A549 (cell line): ENCODE measurements at regions not wholly inside any gene's neighbourhood (a gene's known extent, or its start where the extent isn't known, plus 50 kb on each side); places are given as distances from the start of the nearest gene placed in this dataset.

Source experiments
- ATAC-seq, 2 experiments: fragments of 200-7000 bp in 1 of 2; fragments of >200 bp in 1 of 2; cut with Nextera tagmentation in 1 of 2; cut with Tn5 transposase in 1 of 2; 3 replicates each; pipeline versions ENCODE4 v1.8.0 to v1.9.1; 2018 to 2020; ENCODE audit warnings: mild to moderate bottlenecking in 1 of 2, moderate library complexity in 1 of 2
- CTCF ChIA-PET: fragments of 300-600 bp; sonication (Branson Sonifier 250); formaldehyde crosslinking; extraction: SDS; loops from one replicate; lab custom pipeline; 2021; ENCODE audit warnings: antibody characterized with exemption, inconsistent platforms; lab: Yijun Ruan, JAX
- POLR2A ChIA-PET: fragments of 350-600 bp; formaldehyde crosslinking; extraction: SDS; loops from one replicate; lab custom pipeline; 2021; ENCODE audit warnings: antibody characterized with exemption, inconsistent platforms; lab: Yijun Ruan, JAX
- DNase-seq, 2 experiments: peaks; one replicate each; pipeline versions ENCODE4 v3.0.0 to v3.0.0-alpha.2; 2011 to 2016; ENCODE audit warnings: low read depth in 1 of 2, low spot score in 1 of 2
- FAIRE-seq: peaks from 2 replicates; lab custom pipeline; 2011; peaks lifted over from hg19 to GRCh38; lab: Jason Lieb, UNC
- H3K27ac ChIP-seq, 2 experiments: fragments of >200 bp; sonication (Bioruptor Twin); formaldehyde crosslinking; 3 replicates each; pipeline ENCODE4 v1.5.1; 2016 to 2017
- H3K4me1 ChIP-seq: fragments of >200 bp; sonication (Bioruptor Twin); formaldehyde crosslinking; 3 replicates; pipeline ENCODE4 v1.6.1; 2016
- H3K4me2 ChIP-seq: fragments of >200 bp; sonication (Bioruptor Twin); formaldehyde crosslinking; 3 replicates; pipeline ENCODE4 v1.6.1; 2016
- H3K4me3 ChIP-seq: fragments of >200 bp; sonication (Bioruptor Twin); formaldehyde crosslinking; 3 replicates; pipeline ENCODE4 v1.5.1; 2016
- H3K9me3 ChIP-seq: fragments of >200 bp; sonication (Bioruptor Twin); formaldehyde crosslinking; 3 replicates; pipeline ENCODE4 v1.6.1; 2016
- CBX8 ChIP-seq: fragments of 200-600 bp; sonication (generic); IDR thresholded peaks from 2 replicates; pipeline ENCODE4 v1.6.1; 2016
- EHF ChIP-seq: fragments of 250-450 bp; sonication (Bioruptor Pico); IDR thresholded peaks from 2 replicates; pipeline ENCODE4 v1.5.0; 2020; ENCODE audit warnings: mild to moderate bottlenecking
- FOSB ChIP-seq: fragments of 250-450 bp; sonication (Bioruptor Pico); IDR thresholded peaks from 2 replicates; pipeline ENCODE4 v1.5.0; 2020; ENCODE audit warnings: mild to moderate bottlenecking, moderate library complexity
- FOXS1 ChIP-seq: fragments of 250-450 bp; sonication (Bioruptor Pico); IDR thresholded peaks from 2 replicates; pipeline ENCODE4 v1.5.0; 2020; ENCODE audit warnings: mild to moderate bottlenecking, moderate library complexity
- HDAC2 ChIP-seq: fragments of 200-600 bp; sonication (generic); IDR thresholded peaks from 2 replicates; pipeline ENCODE4 v1.6.1; 2016
- HOXB13 ChIP-seq: fragments of 250-450 bp; sonication (Bioruptor Pico); IDR thresholded peaks from 2 replicates; pipeline ENCODE4 v1.5.0; 2020; ENCODE audit warnings: low read depth, mild to moderate bottlenecking, moderate library complexity
- HOXB5 ChIP-seq: fragments of 250-450 bp; sonication (Bioruptor Pico); IDR thresholded peaks from 2 replicates; pipeline ENCODE4 v1.5.0; 2020; ENCODE audit warnings: mild to moderate bottlenecking, moderate library complexity
- JUN ChIP-seq, 2 experiments: fragments of >200 bp; sonication (Bioruptor Twin); formaldehyde crosslinking; IDR thresholded peaks; 2 replicates in 1 of 2; 3 replicates in 1 of 2; pipeline ENCODE4 v1.6.1; 2016 to 2017
- JUNB ChIP-seq: fragments of >200 bp; sonication (Bioruptor Twin); formaldehyde crosslinking; IDR thresholded peaks from 2 replicates; pipeline ENCODE4 v1.6.1; 2016
- KDM1A ChIP-seq: fragments of 200-600 bp; sonication (generic); IDR thresholded peaks from 2 replicates; pipeline ENCODE4 v1.6.1; 2016; ENCODE audit warnings: low read depth, mild to moderate bottlenecking
- MYC ChIP-seq: IDR thresholded peaks from 2 replicates; pipeline ENCODE4 v1.6.1; 2012; ENCODE audit warnings: mild to moderate bottlenecking, inconsistent platforms, low read length, improper control_type of control experiment, borderline replicate concordance
- NFE2L2 ChIP-seq: fragments of 150-350 bp; conservative IDR thresholded peaks from 2 replicates; pipeline ENCODE4 v1.6.1; 2014; ENCODE audit warnings: low read length
- NR3C1 ChIP-seq: fragments of >200 bp; sonication (Bioruptor Twin); formaldehyde crosslinking; IDR thresholded peaks from 3 replicates; pipeline ENCODE4 v1.6.1; 2017
- POLR2A ChIP-seq: IDR thresholded peaks from 2 replicates; pipeline ENCODE4 v1.6.1; 2012; ENCODE audit warnings: mild to moderate bottlenecking, low read length
- POLR2AphosphoS2 ChIP-seq: conservative IDR thresholded peaks from 2 replicates; pipeline ENCODE4 v1.6.1; 2012; ENCODE audit warnings: low read length, improper control_type of control experiment, inconsistent platforms
- RAD21 ChIP-seq, 2 experiments: fragments of >200 bp in 1 of 2; sonication (Bioruptor Twin) in 1 of 2; formaldehyde crosslinking in 1 of 2; IDR thresholded peaks in 1 of 2; conservative IDR thresholded peaks in 1 of 2; 2 replicates in 1 of 2; 3 replicates in 1 of 2; pipeline ENCODE4 v1.6.1; 2012 to 2018; ENCODE audit warnings: inconsistent platforms in 1 of 2
- RARB ChIP-seq: fragments of 250-450 bp; sonication (Bioruptor Pico); IDR thresholded peaks from 2 replicates; pipeline ENCODE4 v1.8.0; 2021; ENCODE audit warnings: mild to moderate bottlenecking, moderate library complexity
- RCOR1 ChIP-seq: fragments of 150-350 bp; IDR thresholded peaks from 2 replicates; pipeline ENCODE4 v1.6.1; 2014; ENCODE audit warnings: antibody characterized with exemption, low read length, low read depth
- RFX5 ChIP-seq: fragments of 450-650 bp; IDR thresholded peaks from 2 replicates; pipeline ENCODE4 v1.7.1; 2014; ENCODE audit warnings: antibody characterized with exemption, mild to moderate bottlenecking, moderate library complexity
- SMC3 ChIP-seq: fragments of >200 bp; sonication (Bioruptor Twin); formaldehyde crosslinking; IDR thresholded peaks from 3 replicates; pipeline ENCODE4 v1.6.1; 2018; ENCODE audit warnings: inconsistent platforms
- TP53 ChIP-seq: fragments of 250-450 bp; sonication (Bioruptor Pico); IDR thresholded peaks from 2 replicates; pipeline ENCODE4 v1.5.0; 2021; ENCODE audit warnings: mild to moderate bottlenecking, moderate library complexity
- ZSCAN20 ChIP-seq: fragments of 250-450 bp; sonication (Bioruptor Pico); IDR thresholded peaks from 2 replicates; pipeline ENCODE4 v1.8.0; 2022; ENCODE audit warnings: mild to moderate bottlenecking, moderate library complexity
- WGBS: methylation state at CpG from one replicate; pipeline ENCODE4 v1.1.6; 2017; ENCODE audit errors: missing lambda C conversion rate; 5-methylcytosine and 5-hydroxymethylcytosine counted together
- TF ChIP-seq, protein P1 (sequence below): fragments of 200-600 bp; sonication (generic); IDR thresholded peaks from 2 replicates; pipeline ENCODE4 v1.6.1; 2016; ENCODE audit warnings: antibody characterized with exemption, mild to moderate bottlenecking, moderate library complexity
- TF ChIP-seq, protein P2 (sequence below): IDR thresholded peaks from 2 replicates; pipeline ENCODE4 v1.6.1; 2012
- TF ChIP-seq, protein P3 (sequence below): fragments of 250-450 bp; sonication (Bioruptor Pico); IDR thresholded peaks from 2 replicates; pipeline ENCODE4 v1.5.0; 2021; ENCODE audit warnings: mild to moderate bottlenecking, moderate library complexity, borderline replicate concordance
- TF ChIP-seq, protein P4 (sequence below): fragments of 150-350 bp; IDR thresholded peaks from 2 replicates; pipeline ENCODE4 v1.6.1; 2014; ENCODE audit warnings: low read depth, mild to moderate bottlenecking, low read length
- TF ChIP-seq, protein P5 (sequence below): fragments of >200 bp; sonication (Bioruptor Twin); formaldehyde crosslinking; IDR thresholded peaks from 3 replicates; pipeline ENCODE4 v1.6.1; 2016

DNA sequence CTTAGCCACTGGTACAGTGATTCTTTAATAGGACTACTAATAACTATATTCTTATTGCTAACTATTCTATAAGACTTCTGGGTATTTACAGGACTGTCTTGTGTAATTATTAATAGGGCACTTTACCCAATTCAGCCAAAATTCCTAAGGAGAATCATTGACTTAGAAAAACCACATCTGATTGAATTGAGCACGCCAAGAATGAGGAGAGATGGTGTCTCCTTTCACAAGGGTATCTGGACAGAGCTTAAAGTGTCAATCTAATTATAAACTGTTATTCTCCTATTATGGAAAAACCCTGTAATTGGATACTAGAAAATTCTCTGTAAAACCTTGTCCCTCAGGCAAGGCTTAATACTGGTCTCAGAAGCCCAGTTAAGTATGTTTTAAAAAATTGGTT, 111.1 kb upstream of the TLL1 start:
- DNase-seq (no peak), ATAC-seq (no peak), FAIRE-seq (no peak)
- CTCF ChIA-PET, result no interaction called here
- no peak overlapping the region for H3K4me2 ChIP-seq
- 0% methylated on average over 1 of the region's 1 CpG for WGBS
- TF ChIP-seq RCOR1 (no peak), POLR2AphosphoS2 (no peak), TP53 (CRISPR knock-in tag) (no peak), HDAC2 (no peak), HOXB5 (CRISPR knock-in tag) (no peak), SMC3 (no peak), MYC (no peak), EHF (no peak), JUNB (no peak), RAD21 (conservative IDR thresholded peaks at IDR 0.05 in 1 of 2, IDR thresholded peaks at IDR 0.05 in 1 of 2) (no peak), KDM1A (no peak), ZSCAN20 (no peak), NR3C1 (no peak), CBX8 (no peak)
- TF ChIP-seq, protein P1, sequence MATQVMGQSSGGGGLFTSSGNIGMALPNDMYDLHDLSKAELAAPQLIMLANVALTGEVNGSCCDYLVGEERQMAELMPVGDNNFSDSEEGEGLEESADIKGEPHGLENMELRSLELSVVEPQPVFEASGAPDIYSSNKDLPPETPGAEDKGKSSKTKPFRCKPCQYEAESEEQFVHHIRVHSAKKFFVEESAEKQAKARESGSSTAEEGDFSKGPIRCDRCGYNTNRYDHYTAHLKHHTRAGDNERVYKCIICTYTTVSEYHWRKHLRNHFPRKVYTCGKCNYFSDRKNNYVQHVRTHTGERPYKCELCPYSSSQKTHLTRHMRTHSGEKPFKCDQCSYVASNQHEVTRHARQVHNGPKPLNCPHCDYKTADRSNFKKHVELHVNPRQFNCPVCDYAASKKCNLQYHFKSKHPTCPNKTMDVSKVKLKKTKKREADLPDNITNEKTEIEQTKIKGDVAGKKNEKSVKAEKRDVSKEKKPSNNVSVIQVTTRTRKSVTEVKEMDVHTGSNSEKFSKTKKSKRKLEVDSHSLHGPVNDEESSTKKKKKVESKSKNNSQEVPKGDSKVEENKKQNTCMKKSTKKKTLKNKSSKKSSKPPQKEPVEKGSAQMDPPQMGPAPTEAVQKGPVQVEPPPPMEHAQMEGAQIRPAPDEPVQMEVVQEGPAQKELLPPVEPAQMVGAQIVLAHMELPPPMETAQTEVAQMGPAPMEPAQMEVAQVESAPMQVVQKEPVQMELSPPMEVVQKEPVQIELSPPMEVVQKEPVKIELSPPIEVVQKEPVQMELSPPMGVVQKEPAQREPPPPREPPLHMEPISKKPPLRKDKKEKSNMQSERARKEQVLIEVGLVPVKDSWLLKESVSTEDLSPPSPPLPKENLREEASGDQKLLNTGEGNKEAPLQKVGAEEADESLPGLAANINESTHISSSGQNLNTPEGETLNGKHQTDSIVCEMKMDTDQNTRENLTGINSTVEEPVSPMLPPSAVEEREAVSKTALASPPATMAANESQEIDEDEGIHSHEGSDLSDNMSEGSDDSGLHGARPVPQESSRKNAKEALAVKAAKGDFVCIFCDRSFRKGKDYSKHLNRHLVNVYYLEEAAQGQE, result no peak
- TF ChIP-seq, protein P2, sequence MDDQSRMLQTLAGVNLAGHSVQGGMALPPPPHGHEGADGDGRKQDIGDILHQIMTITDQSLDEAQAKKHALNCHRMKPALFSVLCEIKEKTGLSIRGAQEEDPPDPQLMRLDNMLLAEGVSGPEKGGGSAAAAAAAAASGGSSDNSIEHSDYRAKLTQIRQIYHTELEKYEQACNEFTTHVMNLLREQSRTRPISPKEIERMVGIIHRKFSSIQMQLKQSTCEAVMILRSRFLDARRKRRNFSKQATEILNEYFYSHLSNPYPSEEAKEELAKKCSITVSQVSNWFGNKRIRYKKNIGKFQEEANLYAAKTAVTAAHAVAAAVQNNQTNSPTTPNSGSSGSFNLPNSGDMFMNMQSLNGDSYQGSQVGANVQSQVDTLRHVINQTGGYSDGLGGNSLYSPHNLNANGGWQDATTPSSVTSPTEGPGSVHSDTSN, result no peak
- TF ChIP-seq, protein P3, sequence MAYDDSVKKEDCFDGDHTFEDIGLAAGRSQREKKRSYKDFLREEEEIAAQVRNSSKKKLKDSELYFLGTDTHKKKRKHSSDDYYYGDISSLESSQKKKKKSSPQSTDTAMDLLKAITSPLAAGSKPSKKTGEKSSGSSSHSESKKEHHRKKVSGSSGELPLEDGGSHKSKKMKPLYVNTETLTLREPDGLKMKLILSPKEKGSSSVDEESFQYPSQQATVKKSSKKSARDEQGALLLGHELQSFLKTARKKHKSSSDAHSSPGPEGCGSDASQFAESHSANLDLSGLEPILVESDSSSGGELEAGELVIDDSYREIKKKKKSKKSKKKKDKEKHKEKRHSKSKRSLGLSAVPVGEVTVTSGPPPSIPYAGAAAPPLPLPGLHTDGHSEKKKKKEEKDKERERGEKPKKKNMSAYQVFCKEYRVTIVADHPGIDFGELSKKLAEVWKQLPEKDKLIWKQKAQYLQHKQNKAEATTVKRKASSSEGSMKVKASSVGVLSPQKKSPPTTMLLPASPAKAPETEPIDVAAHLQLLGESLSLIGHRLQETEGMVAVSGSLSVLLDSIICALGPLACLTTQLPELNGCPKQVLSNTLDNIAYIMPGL, result no peak
- TF ChIP-seq, protein P4, sequence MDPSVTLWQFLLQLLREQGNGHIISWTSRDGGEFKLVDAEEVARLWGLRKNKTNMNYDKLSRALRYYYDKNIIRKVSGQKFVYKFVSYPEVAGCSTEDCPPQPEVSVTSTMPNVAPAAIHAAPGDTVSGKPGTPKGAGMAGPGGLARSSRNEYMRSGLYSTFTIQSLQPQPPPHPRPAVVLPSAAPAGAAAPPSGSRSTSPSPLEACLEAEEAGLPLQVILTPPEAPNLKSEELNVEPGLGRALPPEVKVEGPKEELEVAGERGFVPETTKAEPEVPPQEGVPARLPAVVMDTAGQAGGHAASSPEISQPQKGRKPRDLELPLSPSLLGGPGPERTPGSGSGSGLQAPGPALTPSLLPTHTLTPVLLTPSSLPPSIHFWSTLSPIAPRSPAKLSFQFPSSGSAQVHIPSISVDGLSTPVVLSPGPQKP, result no peak
- no peaks in the 10 kb centered on the region; the same call in 2 of the 3 replicates for H3K4me1 ChIP-seq
- POLR2A ChIA-PET, result no interaction called here
- no peak overlapping the region for H3K27ac ChIP-seq
- no peaks in the 10 kb centered on the region for H3K9me3 ChIP-seq
- no peak overlapping the region for H3K4me3 ChIP-seq

DNA sequence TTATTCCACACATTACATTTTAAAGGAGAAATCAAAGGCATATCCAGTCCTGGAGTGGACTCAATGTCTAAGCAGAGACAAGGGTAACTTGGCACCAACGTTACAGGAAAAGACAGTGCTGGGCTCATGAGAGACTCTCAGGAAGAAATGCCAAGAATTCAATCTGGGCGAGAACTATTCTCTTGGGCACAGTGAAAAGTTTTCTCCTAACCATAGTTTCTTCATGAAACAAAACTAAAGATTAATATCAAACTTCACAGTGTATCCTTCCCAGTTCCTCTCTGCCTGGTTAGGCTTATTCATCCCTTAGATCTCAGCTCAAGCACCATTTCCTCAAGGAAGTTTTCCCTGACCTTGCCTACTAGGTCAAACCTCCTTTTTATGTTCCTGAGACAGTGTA, 109.4 kb upstream of the TLL1 start:
- CTCF ChIA-PET, result interaction anchor here (1.0 kb wide), 1 partner anchor 23 kb away, joined by 4 read pairs; no protein-coding TSS in a partner anchor
- ATAC-seq, result no peak
- TF ChIP-seq, protein P2, result no peak
- no peak for TF ChIP-seq KDM1A
- TF ChIP-seq POLR2A, result no peak
- no peak for TF ChIP-seq HOXB13
- TF ChIP-seq RARB, result no peak
- no peak for TF ChIP-seq RFX5
- TF ChIP-seq JUN (IDR thresholded peaks at IDR 0.05), result no peak
- TF ChIP-seq HOXB5 (CRISPR knock-in tag), result no peak
- TF ChIP-seq, protein P5, sequence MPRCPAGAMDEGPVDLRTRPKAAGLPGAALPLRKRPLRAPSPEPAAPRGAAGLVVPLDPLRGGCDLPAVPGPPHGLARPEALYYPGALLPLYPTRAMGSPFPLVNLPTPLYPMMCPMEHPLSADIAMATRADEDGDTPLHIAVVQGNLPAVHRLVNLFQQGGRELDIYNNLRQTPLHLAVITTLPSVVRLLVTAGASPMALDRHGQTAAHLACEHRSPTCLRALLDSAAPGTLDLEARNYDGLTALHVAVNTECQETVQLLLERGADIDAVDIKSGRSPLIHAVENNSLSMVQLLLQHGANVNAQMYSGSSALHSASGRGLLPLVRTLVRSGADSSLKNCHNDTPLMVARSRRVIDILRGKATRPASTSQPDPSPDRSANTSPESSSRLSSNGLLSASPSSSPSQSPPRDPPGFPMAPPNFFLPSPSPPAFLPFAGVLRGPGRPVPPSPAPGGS, result no peak
- TF ChIP-seq CBX8, result no peak
- TF ChIP-seq NFE2L2, result no peak
- no peak for TF ChIP-seq SMC3
- TF ChIP-seq MYC, result no peak
- TF ChIP-seq FOSB (CRISPR knock-in tag), result no peak
- TF ChIP-seq TP53 (CRISPR knock-in tag), result no peak
- TF ChIP-seq, protein P4, result no peak
- no peak for TF ChIP-seq FOXS1 (CRISPR knock-in tag)

More for the DNA sequence above, 109.4 kb upstream of the TLL1 start:
- Histone ChIP-seq H3K4me3 (no peak overlapping the region), H3K4me2 (no peak overlapping the region), H3K27ac (no peak overlapping the region), H3K9me3 (no peaks in the 10 kb centered on the region), H3K4me1 (no peaks in the 10 kb centered on the region; the same call in 2 of the 3 replicates)
- DNase-seq (no peak), FAIRE-seq (no peak)
- 22% methylated on average over 2 of the region's 2 CpGs for WGBS
- POLR2A ChIA-PET, result no interaction called here
